Neural cell (in vitro differentiated cells): ENCODE measurements at regions not wholly inside any gene's neighbourhood (a gene's known extent, or its start where the extent isn't known, plus 50 kb on each side); places are given as distances from the start of the nearest gene placed in this dataset.

Experiments used
- EP300 ChIP-seq: fragments of 450-650 bp; conservative IDR thresholded peaks from 2 replicates; pipeline ENCODE4 v1.6.1; 2014; ENCODE audit warnings: antibody characterized with exemption, mild to moderate bottlenecking, moderate library complexity; ENCODE audit not compliant: poor library complexity, severe bottlenecking
- EZH2 ChIP-seq: fragments of 200-600, 300-800 bp; shearing (Covaris generic), sonication (generic); IDR thresholded peaks from 2 replicates; pipeline ENCODE4 v1.6.1; 2014; ENCODE audit warnings: antibody characterized with exemption, low read length, borderline replicate concordance, mild to moderate bottlenecking; ENCODE audit not compliant: insufficient read depth, poor library complexity, severe bottlenecking
- MXI1 ChIP-seq: fragments of 450-650 bp; conservative IDR thresholded peaks from 2 replicates; pipeline ENCODE4 v1.6.1; 2014; ENCODE audit warnings: antibody characterized with exemption, mild to moderate bottlenecking; ENCODE audit not compliant: poor library complexity, severe bottlenecking
- POLR2AphosphoS5 ChIP-seq: IDR thresholded peaks from 2 replicates; pipeline ENCODE4 v1.6.1; 2012
- RAD21 ChIP-seq: fragments of 450-650 bp; conservative IDR thresholded peaks from 2 replicates; pipeline ENCODE4 v1.6.1; 2014; ENCODE audit warnings: antibody characterized with exemption, mild to moderate bottlenecking, moderate library complexity
- SMC3 ChIP-seq: fragments of 450-650 bp; conservative IDR thresholded peaks from 2 replicates; pipeline ENCODE4 v1.6.1; 2014; ENCODE audit warnings: antibody characterized with exemption, mild to moderate bottlenecking, moderate library complexity; ENCODE audit not compliant: poor library complexity
- TAF1 ChIP-seq: IDR thresholded peaks from 2 replicates; pipeline ENCODE4 v1.6.1; 2012; ENCODE audit warnings: low read depth
- TF ChIP-seq, protein P1 (sequence below): fragments of 450-650 bp; IDR thresholded peaks from 2 replicates; pipeline ENCODE4 v1.5.1; 2014; ENCODE audit warnings: antibody characterized with exemption, mild to moderate bottlenecking, moderate library complexity; ENCODE audit not compliant: poor library complexity, severe bottlenecking
- TF ChIP-seq, protein P2 (sequence below): IDR thresholded peaks from 2 replicates; pipeline ENCODE4 v1.6.1; 2012; ENCODE audit warnings: borderline replicate concordance

DNA sequence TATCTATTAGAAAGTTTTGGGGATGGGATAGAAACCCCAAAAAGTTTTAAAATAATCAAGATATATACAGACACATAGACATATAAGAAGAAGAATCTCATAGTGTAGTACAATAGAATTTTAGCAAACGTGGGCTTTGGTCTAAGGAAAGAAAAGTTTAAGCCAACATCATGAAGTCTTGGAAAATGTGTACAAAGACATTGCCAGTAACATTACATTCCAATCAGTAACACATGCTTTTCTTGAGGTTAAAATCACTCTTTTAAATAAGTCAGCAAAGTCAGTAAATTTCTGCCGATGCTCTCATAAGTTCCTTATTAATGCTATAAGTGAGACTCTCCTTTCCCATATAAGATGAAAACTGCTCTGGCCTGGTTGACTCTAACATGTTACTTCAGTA, 201.1 kb upstream of the LRIG3 start:
- TF ChIP-seq EP300: no peak
- TF ChIP-seq, protein P1, sequence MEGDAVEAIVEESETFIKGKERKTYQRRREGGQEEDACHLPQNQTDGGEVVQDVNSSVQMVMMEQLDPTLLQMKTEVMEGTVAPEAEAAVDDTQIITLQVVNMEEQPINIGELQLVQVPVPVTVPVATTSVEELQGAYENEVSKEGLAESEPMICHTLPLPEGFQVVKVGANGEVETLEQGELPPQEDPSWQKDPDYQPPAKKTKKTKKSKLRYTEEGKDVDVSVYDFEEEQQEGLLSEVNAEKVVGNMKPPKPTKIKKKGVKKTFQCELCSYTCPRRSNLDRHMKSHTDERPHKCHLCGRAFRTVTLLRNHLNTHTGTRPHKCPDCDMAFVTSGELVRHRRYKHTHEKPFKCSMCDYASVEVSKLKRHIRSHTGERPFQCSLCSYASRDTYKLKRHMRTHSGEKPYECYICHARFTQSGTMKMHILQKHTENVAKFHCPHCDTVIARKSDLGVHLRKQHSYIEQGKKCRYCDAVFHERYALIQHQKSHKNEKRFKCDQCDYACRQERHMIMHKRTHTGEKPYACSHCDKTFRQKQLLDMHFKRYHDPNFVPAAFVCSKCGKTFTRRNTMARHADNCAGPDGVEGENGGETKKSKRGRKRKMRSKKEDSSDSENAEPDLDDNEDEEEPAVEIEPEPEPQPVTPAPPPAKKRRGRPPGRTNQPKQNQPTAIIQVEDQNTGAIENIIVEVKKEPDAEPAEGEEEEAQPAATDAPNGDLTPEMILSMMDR: no peak
- no peak for TF ChIP-seq TAF1
- TF ChIP-seq EZH2: no peak
- TF ChIP-seq, protein P2, sequence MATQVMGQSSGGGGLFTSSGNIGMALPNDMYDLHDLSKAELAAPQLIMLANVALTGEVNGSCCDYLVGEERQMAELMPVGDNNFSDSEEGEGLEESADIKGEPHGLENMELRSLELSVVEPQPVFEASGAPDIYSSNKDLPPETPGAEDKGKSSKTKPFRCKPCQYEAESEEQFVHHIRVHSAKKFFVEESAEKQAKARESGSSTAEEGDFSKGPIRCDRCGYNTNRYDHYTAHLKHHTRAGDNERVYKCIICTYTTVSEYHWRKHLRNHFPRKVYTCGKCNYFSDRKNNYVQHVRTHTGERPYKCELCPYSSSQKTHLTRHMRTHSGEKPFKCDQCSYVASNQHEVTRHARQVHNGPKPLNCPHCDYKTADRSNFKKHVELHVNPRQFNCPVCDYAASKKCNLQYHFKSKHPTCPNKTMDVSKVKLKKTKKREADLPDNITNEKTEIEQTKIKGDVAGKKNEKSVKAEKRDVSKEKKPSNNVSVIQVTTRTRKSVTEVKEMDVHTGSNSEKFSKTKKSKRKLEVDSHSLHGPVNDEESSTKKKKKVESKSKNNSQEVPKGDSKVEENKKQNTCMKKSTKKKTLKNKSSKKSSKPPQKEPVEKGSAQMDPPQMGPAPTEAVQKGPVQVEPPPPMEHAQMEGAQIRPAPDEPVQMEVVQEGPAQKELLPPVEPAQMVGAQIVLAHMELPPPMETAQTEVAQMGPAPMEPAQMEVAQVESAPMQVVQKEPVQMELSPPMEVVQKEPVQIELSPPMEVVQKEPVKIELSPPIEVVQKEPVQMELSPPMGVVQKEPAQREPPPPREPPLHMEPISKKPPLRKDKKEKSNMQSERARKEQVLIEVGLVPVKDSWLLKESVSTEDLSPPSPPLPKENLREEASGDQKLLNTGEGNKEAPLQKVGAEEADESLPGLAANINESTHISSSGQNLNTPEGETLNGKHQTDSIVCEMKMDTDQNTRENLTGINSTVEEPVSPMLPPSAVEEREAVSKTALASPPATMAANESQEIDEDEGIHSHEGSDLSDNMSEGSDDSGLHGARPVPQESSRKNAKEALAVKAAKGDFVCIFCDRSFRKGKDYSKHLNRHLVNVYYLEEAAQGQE: no peak
- TF ChIP-seq SMC3: no peak
- TF ChIP-seq POLR2AphosphoS5: no peak
- no peak for TF ChIP-seq RAD21
- no peak for TF ChIP-seq MXI1
